HL-60 (cell line): ENCODE measurements at regions not wholly inside any gene's neighbourhood (a gene's known extent, or its start where the extent isn't known, plus 50 kb on each side); places are given as distances from the start of the nearest gene placed in this dataset.

Source experiments
- POLR2AphosphoS5 ChIP-seq: IDR thresholded peaks from 2 replicates; pipeline ENCODE4 v1.6.1; 2012; ENCODE audit warnings: low read depth
- TF ChIP-seq, protein P1 (sequence below): IDR thresholded peaks from one replicate; pipeline ENCODE4 v1.5.1; 2011; ENCODE audit warnings: low read length, control low read depth, inconsistent platforms; ENCODE audit not compliant: insufficient read depth

DNA sequence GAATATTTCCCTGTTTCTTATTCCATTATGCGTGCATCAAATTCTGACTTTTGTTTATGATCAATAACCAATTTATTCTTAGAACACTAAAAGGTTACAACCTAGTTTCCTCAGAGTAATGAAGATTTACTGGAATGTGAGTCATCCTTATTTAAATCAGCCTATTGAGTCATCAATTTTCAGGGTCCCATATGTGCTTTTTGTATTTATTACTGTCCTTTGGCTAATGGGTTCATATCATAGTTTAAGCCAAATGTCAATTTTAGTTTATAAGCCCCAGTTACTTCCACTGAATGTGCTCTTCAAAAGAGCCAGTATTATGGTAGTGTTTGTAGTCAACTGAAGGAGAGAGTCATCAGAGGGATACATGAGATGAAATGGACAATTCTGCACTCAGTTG, 359.2 kb downstream of the PRR16 start:
- TF ChIP-seq, protein P1, sequence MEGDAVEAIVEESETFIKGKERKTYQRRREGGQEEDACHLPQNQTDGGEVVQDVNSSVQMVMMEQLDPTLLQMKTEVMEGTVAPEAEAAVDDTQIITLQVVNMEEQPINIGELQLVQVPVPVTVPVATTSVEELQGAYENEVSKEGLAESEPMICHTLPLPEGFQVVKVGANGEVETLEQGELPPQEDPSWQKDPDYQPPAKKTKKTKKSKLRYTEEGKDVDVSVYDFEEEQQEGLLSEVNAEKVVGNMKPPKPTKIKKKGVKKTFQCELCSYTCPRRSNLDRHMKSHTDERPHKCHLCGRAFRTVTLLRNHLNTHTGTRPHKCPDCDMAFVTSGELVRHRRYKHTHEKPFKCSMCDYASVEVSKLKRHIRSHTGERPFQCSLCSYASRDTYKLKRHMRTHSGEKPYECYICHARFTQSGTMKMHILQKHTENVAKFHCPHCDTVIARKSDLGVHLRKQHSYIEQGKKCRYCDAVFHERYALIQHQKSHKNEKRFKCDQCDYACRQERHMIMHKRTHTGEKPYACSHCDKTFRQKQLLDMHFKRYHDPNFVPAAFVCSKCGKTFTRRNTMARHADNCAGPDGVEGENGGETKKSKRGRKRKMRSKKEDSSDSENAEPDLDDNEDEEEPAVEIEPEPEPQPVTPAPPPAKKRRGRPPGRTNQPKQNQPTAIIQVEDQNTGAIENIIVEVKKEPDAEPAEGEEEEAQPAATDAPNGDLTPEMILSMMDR = no peak
- no peak for TF ChIP-seq POLR2AphosphoS5
